ENCODE measurements at regions not wholly inside any gene's neighbourhood (a gene's known extent, or its start where the extent isn't known, plus 50 kb on each side); places are given as distances from the start of the nearest gene placed in this dataset.
"Not testable (repeated sequence)": the region's sequence is repeated elsewhere in the genome, so short reads cannot be mapped to it uniquely, and the experiment has no call there.

GRCh38 chr6:140718021-140718420, 1343.6 kb upstream of the CITED2 start:
- no peak for DNase-seq

GRCh38 chr6:140713495-140713894, 1339.0 kb upstream of the CITED2 start:
- DNase-seq: no peak

- no peak for DNase-seq
Measured at GRCh38 chr6:140711019-140711613, 1336.7 kb upstream of the CITED2 start.

- DNase-seq: no peak
Measured at GRCh38 chr6:140708441-140708840, 1334.0 kb upstream of the CITED2 start.

- not testable (repeated sequence) for DNase-seq
Measured at GRCh38 chr6:140704008-140704407, 1329.6 kb upstream of the CITED2 start.

GRCh38 chr6:140697585-140697984, 1323.1 kb upstream of the CITED2 start:
- DNase-seq: no peak

- no peak for DNase-seq
Measured at GRCh38 chr6:140684776-140685550, 1310.5 kb upstream of the CITED2 start.

- DNase-seq: no peak
Measured at GRCh38 chr6:140677781-140678528, 1303.5 kb upstream of the CITED2 start.

GRCh38 chr6:140671926-140672325, 1297.5 kb upstream of the CITED2 start:
- DNase-seq: no peak

GRCh38 chr6:140670021-140670420, 1295.6 kb upstream of the CITED2 start:
- no peak for DNase-seq

- DNase-seq: no peak
Measured at GRCh38 chr6:140669321-140669720, 1294.9 kb upstream of the CITED2 start.

- no peak for DNase-seq
Measured at GRCh38 chr6:140663772-140664171, 1289.3 kb upstream of the CITED2 start.

GRCh38 chr6:140663094-140663493, 1288.6 kb upstream of the CITED2 start:
- DNase-seq: no peak

- no peak for DNase-seq
Measured at GRCh38 chr6:140661691-140662090, 1287.2 kb upstream of the CITED2 start.

GRCh38 chr6:140660295-140660694, 1285.8 kb upstream of the CITED2 start:
- no peak for DNase-seq

GRCh38 chr6:140653972-140654371, 1279.5 kb upstream of the CITED2 start:
- no peak for DNase-seq

GRCh38 chr6:140653506-140653905, 1279.1 kb upstream of the CITED2 start:
- no peak for DNase-seq

- not testable (repeated sequence) for DNase-seq
Measured at GRCh38 chr6:140649502-140649901, 1275.1 kb upstream of the CITED2 start.

GRCh38 chr6:140647322-140647721, 1272.9 kb upstream of the CITED2 start:
- not testable (repeated sequence) for DNase-seq

GRCh38 chr6:140644017-140644416, 1269.6 kb upstream of the CITED2 start:
- no peak for DNase-seq

GRCh38 chr6:140641412-140641811, 1267.0 kb upstream of the CITED2 start:
- no peak for DNase-seq

GRCh38 chr6:140636908-140637402, 1262.5 kb upstream of the CITED2 start:
- DNase-seq: no peak

- DNase-seq: no peak
Measured at GRCh38 chr6:140636271-140636907, 1261.9 kb upstream of the CITED2 start.
